ENCODE measurements at regions not wholly inside any gene's neighbourhood (a gene's known extent, or its start where the extent isn't known, plus 50 kb on each side); places are given as distances from the start of the nearest gene placed in this dataset.

- DNase-seq (ENCODE audit: low read depth), result peak; percentile 70
Measured at GRCh38 chr10:58932577-58933314, 243.7 kb upstream of the PHYHIPL start.

DNA sequence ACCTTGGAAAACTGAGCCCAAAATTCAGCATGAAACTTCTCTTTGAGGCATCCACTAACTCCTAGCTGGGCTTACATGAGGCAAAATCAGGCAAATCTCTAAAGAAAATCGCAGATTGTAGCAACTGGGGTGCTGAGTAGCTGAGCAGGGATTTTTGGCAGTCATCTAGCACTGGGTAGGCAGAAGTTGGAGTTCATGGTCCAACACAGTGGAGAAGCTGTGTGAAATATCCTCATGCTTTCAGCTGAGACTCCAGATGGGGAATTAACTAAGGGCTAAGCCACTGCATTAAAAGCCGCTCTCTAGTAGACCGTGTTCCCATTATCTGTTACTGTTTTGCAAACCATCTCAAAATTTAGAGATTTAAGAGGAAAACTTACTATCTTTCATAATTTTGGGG is 240.1 kb upstream of the PHYHIPL start:
- DNase-seq (ENCODE audit: low read depth), result no peak

GRCh38 chr10:58937423-58937822 is 239.0 kb upstream of the PHYHIPL start:
- no peak for DNase-seq (ENCODE audit: low read depth)

- DNase-seq (ENCODE audit: low read depth), result no peak
Measured at GRCh38 chr10:58942724-58943123, 233.7 kb upstream of the PHYHIPL start.

GRCh38 chr10:58943256-58943890 is 233.1 kb upstream of the PHYHIPL start:
- no peak for DNase-seq (ENCODE audit: low read depth)

DNA sequence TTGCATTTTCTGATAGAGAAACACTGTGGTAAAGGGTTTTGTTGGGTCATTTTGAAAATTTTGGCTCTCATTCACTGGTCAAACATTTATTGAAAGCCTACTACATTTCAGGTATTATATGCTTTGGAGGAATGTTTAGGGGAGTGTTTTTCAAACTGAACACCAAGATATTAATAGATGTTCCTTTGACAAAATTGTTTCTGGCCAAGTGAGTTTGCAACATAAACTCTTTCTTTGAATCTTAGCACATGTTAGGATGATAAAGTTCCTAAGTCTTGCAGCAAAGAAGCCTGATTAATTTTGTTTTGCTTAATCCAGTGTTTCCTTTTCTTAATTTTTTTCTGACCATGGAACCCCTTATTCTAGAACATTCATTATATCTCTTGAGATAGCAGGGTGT is 232.5 kb upstream of the PHYHIPL start:
- DNase-seq (ENCODE audit: low read depth), result no peak

- no peak for DNase-seq (ENCODE audit: low read depth)
Measured at GRCh38 chr10:58948303-58948702, 228.1 kb upstream of the PHYHIPL start.

GRCh38 chr10:58950618-58951017 is 225.8 kb upstream of the PHYHIPL start:
- peak; percentile 36 for DNase-seq (ENCODE audit: low read depth)

- no peak for DNase-seq (ENCODE audit: low read depth)
Measured at GRCh38 chr10:58951087-58951486, 225.4 kb upstream of the PHYHIPL start.

DNA sequence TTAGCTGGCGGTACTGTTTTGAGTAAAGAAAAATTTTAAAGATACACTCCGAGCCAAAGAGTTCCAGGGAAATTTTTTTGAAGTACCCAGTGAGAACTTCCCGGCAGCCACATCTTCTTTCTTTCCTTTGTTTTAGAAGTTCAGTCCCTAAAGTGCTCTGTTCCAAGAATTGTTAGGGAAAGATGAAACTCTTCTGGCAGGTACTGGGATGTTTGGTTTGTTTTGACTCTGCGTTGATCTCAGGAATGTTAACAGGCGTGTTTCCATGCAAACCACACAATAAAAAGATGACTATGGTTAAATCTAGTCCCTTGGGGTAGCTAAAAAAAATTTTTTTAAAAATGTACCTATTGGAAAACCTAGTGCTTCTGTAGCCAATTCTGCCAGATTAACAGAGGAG is 224.7 kb upstream of the PHYHIPL start:
- peak; percentile 57 for DNase-seq (ENCODE audit: low read depth)

- no peak for DNase-seq (ENCODE audit: low read depth)
Measured at GRCh38 chr10:58952162-58952601, 224.3 kb upstream of the PHYHIPL start.

DNA sequence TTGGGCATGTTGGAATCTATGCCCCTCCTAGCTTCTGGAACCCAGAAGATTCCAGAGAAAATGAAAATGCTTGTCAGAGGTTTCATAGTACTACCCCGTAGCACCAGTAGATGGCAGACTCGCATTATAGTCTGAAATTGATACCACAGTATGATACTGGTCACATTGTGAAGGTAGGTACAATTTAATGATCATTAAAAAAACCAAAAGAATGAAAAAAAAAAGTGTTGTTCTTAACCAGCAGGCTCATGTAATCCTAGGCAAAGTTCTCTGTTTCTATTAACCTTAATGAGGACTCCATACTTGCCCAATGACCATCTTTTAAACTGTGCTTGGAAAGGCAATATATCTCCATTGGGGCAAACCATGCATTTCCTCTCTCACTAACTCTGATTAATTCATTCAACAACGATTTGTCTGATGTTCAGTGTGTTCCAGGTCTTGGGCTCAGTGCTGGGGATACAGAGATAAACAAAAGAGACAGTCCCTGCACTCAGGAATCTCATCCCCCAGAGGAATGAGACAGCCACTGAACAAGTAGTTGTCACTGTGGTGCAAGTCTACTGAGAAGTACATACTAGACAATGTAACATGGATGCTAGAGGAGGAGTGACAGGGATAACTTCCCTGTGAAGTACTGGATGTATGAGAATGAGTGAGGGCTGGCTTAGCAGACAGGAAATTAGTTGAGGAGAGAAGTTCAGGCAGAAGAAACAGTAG is 223.5 kb upstream of the PHYHIPL start:
- peak; percentile 51 for DNase-seq (ENCODE audit: low read depth)

GRCh38 chr10:58954178-58954577 is 222.3 kb upstream of the PHYHIPL start:
- DNase-seq (ENCODE audit: low read depth), result no peak

DNA sequence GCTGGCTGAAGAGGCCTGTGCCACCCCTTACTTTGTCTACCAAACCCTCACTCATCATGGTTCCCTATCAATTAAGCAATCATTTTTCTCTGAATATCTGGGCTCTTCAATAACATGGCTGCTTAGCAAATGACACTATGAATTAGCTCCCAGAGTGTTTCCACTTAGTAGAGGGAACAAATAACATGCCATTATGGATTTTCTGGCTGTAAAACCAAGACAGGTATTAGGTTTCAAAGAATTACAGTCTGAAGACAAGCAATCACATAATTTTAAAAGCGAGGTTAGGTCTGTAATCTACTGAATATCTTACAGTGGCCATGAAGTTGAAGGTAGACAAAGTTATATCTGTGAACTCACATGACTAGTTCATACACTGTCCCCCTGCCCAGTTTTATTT is 220.8 kb upstream of the PHYHIPL start:
- DNase-seq (ENCODE audit: low read depth), result no peak

DNA sequence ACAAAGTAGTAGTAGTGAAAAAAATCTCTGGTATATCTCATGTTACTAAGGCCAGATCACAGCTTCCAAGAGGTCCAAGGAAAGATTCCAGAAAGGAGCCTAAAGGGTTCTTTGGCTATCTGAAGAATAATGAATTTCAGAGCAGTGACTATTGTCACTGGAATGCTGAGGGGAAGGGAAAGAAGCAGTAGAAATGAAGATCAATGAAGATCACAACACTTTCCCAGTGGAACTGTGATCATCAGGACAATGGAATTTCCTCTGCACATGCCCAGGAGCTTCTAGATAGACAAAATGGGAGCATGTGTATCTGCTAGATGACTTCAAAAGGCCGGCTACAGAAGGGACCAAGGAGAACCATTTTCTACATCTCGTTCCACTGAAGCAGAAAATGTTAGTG is 219.5 kb upstream of the PHYHIPL start:
- peak; percentile 32 for DNase-seq (ENCODE audit: low read depth)

GRCh38 chr10:58957517-58957916 is 218.9 kb upstream of the PHYHIPL start:
- no peak for DNase-seq (ENCODE audit: low read depth)

GRCh38 chr10:58963101-58963534 is 213.3 kb upstream of the PHYHIPL start:
- DNase-seq (ENCODE audit: low read depth), result no peak

DNA sequence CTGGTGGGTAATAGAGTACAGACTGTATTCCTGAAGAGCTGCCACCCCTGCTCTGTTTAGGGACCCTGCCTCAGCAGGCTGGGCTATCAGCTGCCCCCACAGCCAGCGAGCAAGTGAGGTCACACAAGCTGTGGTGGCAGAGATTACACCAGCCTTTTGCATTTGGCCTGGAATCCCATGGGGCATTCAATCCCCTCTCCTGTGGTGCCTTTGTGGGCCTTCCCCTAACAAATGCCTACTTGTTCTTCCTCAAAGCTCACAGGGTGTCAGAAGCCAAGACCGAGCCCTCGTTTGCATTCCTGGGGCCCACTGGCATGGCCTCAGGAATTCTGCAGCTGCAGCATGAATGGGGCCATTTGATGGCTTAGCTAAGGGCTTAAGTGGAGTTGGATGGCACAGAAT is 212.7 kb upstream of the PHYHIPL start:
- no peak for DNase-seq (ENCODE audit: low read depth)

- DNase-seq (ENCODE audit: low read depth), result no peak
Measured at GRCh38 chr10:58965855-58966254, 210.6 kb upstream of the PHYHIPL start.

GRCh38 chr10:58967551-58968388 is 208.7 kb upstream of the PHYHIPL start:
- peak; percentile 52 for DNase-seq (ENCODE audit: low read depth)

DNA sequence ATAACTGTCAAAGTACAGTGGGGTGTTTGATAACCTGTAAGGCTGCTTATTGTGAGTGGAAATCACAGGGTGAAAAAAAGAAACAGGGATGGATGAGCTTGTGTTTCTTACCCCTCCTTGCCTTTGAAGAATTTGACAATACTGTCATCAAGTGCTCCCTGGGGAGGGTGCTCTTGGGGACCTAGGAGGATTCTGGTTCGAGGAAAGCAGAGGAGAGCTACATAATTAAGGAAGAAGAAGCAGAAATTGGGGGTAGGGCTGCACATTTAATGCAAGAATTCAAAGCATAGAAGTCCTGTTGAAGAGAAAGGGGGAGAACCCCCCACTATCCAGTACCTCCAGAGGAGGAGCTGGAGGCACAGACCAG is 208.1 kb upstream of the PHYHIPL start:
- DNase-seq (ENCODE audit: low read depth), result no peak

GRCh38 chr10:58969576-58969975 is 206.9 kb upstream of the PHYHIPL start:
- DNase-seq (ENCODE audit: low read depth), result peak; percentile 18

Measured in M059J (cell line).